Stimulated activated CD8-positive, alpha-beta memory T cell treated with anti-CD3 and anti-CD28 coated beads, Interleukin-4, amount 100 ng/mL, for 48 hours (primary cell): ENCODE measurements at regions not wholly inside any gene's neighbourhood (a gene's known extent, or its start where the extent isn't known, plus 50 kb on each side); places are given as distances from the start of the nearest gene placed in this dataset.

Source experiments
- DNase-seq: peaks from one replicate; pipeline ENCODE4 v3.0.0-alpha.2; 2020

GRCh38 chr4:171759274-171759673, 53.9 kb upstream of the GALNTL6 start:
- DNase-seq: no peak

GRCh38 chr4:171751538-171751937, 61.7 kb upstream of the GALNTL6 start:
- no peak for DNase-seq

GRCh38 chr4:171746418-171746817, 66.8 kb upstream of the GALNTL6 start:
- DNase-seq: no peak

GRCh38 chr4:171742436-171742835, 70.8 kb upstream of the GALNTL6 start:
- DNase-seq: no peak

- DNase-seq: no peak
Measured at GRCh38 chr4:171727185-171727584, 86.0 kb upstream of the GALNTL6 start.

GRCh38 chr4:171721937-171722336, 91.3 kb upstream of the GALNTL6 start:
- no peak for DNase-seq

- DNase-seq: no peak
Measured at GRCh38 chr4:171719691-171720090, 93.5 kb upstream of the GALNTL6 start.

- no peak for DNase-seq
Measured at GRCh38 chr4:171718665-171719064, 94.5 kb upstream of the GALNTL6 start.

GRCh38 chr4:171718069-171718468, 95.1 kb upstream of the GALNTL6 start:
- no peak for DNase-seq

GRCh38 chr4:171717231-171717741, 95.9 kb upstream of the GALNTL6 start:
- DNase-seq: no peak

GRCh38 chr4:171715973-171716372, 97.2 kb upstream of the GALNTL6 start:
- no peak for DNase-seq

- no peak for DNase-seq
Measured at GRCh38 chr4:171714791-171715454, 98.3 kb upstream of the GALNTL6 start.

- DNase-seq: no peak
Measured at GRCh38 chr4:171710743-171711142, 102.5 kb upstream of the GALNTL6 start.

GRCh38 chr4:171676555-171677215, 136.5 kb upstream of the GALNTL6 start:
- DNase-seq: no peak

- no peak for DNase-seq
Measured at GRCh38 chr4:171674781-171675180, 138.4 kb upstream of the GALNTL6 start.

GRCh38 chr4:171668403-171668802, 144.8 kb upstream of the GALNTL6 start:
- no peak for DNase-seq

GRCh38 chr4:171667906-171668305, 145.3 kb upstream of the GALNTL6 start:
- no peak for DNase-seq

GRCh38 chr4:171651071-171651470, 162.1 kb upstream of the GALNTL6 start:
- no peak for DNase-seq

GRCh38 chr4:171650543-171650942, 162.7 kb upstream of the GALNTL6 start:
- DNase-seq: no peak

GRCh38 chr4:171648926-171649325, 164.3 kb upstream of the GALNTL6 start:
- no peak for DNase-seq

GRCh38 chr4:171646984-171647383, 166.2 kb upstream of the GALNTL6 start:
- DNase-seq: no peak

GRCh38 chr4:171644430-171645057, 168.7 kb upstream of the GALNTL6 start:
- DNase-seq: no peak

GRCh38 chr4:171639540-171639939, 173.7 kb upstream of the GALNTL6 start:
- no peak for DNase-seq

- no peak for DNase-seq
Measured at GRCh38 chr4:171636606-171637005, 176.6 kb upstream of the GALNTL6 start.
